ENCODE measurements at regions not wholly inside any gene's neighbourhood (a gene's known extent, or its start where the extent isn't known, plus 50 kb on each side); places are given as distances from the start of the nearest gene placed in this dataset.

DNA sequence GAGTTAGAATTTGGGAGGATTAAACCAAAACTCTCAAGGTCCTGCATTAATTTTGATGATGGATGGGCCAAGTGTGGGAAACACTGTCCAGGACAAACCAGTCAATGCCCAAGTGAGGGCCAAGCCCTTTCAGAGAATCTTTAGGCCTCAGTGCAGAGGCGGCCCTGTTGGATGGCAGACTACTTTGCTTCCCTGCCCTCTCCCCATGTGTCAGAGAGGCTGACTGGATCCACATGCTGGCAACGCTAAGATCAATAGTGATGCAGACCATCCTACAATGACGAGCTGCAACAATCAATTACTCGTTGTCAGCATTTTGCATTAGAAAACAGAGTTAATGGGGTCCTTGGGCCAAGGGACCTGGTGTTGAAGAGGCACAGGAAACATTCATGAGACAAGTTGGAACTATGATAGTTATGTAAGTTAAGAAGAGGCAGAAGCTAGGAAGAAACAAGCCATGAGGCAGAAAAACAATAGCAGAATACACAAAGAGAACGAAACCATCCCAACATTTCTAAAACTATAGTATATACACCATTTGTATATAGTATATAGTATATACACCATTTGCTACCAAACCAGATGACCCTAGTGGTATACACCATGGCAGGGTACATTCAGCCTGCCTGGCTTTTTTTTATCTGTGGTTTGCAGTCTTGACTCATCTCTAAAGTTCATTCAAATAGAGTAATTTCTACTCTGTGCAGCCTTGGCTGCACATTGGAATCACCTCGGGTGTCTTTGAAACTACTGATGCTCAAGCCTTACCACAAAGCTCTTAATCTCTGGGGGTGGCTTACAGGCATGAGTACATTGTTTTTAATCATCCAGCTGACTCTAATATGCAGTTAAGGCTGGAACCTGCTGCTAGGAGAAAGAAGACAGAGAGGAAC is 147.7 kb upstream of the GYPA start:
- Histone ChIP-seq H3K9me3 (no peaks in the 10 kb centered on the region), H3K4me3 (no peak overlapping the region), H3K4me1 (no peaks in the 10 kb centered on the region), H3K36me3 (replicated peaks) (no peaks in the 10 kb centered on the region), H3K27me3 (ENCODE audit: low read depth) (no peaks in the 10 kb centered on the region)
- in situ Hi-C loops (cut with MboI; ENCODE audit: low sequenced_read_pairs) = no loop called here
- no peak for DNase-seq (ENCODE audit: low spot score in 2 of 2)

GRCh38 chr4:144289667-144290428 is 149.3 kb upstream of the GYPA start:
- H3K27me3 ChIP-seq (ENCODE audit: low read depth) = no peaks in the 10 kb centered on the region
- in situ Hi-C loops (cut with MboI; ENCODE audit: low sequenced_read_pairs) = no loop called here
- H3K4me3 ChIP-seq = no peak overlapping the region
- DNase-seq (ENCODE audit: low spot score in 2 of 2) = no peak
- no peaks in the 10 kb centered on the region for H3K9me3 ChIP-seq
- H3K4me1 ChIP-seq = no peaks in the 10 kb centered on the region
- H3K36me3 ChIP-seq (replicated peaks) = no peaks in the 10 kb centered on the region

- Histone ChIP-seq H3K9me3 (no peaks in the 10 kb centered on the region), H3K27me3 (ENCODE audit: low read depth) (no peaks in the 10 kb centered on the region), H3K4me1 (no peaks in the 10 kb centered on the region), H3K4me3 (no peak overlapping the region), H3K36me3 (replicated peaks) (no peaks in the 10 kb centered on the region)
- in situ Hi-C loops (cut with MboI; ENCODE audit: low sequenced_read_pairs) = no loop called here
- no peak for DNase-seq (ENCODE audit: low spot score in 2 of 2)
Measured at GRCh38 chr4:144291164-144291563, 150.6 kb upstream of the GYPA start.

DNA sequence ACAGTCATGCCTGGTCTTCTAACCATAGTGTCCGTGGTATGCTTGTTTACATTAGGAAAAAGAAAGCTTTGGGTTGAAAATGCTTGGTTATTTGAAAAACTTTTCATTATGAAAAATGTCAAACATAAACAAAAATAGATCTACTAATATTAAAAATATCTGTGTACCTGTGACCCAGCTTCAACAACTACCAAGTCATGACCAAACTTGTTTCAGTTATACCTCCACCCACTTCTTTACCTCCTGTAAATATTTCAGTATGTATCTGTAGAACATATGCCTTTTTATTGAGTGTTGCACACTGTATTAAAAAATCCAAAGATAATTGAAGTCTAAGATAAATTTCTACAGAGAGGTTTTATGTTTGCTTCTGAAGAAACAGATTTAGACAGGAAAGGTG is 153.7 kb upstream of the GYPA start:
- in situ Hi-C loops (cut with MboI; ENCODE audit: low sequenced_read_pairs) = no loop called here

GRCh38 chr4:144295286-144295995 is 154.9 kb upstream of the GYPA start:
- Histone ChIP-seq H3K36me3 (replicated peaks) (no peaks in the 10 kb centered on the region), H3K4me3 (no peak overlapping the region), H3K4me1 (no peaks in the 10 kb centered on the region), H3K27me3 (ENCODE audit: low read depth) (no peaks in the 10 kb centered on the region), H3K9me3 (no peaks in the 10 kb centered on the region)
- in situ Hi-C loops (cut with MboI; ENCODE audit: low sequenced_read_pairs) = no loop called here
- DNase-seq (ENCODE audit: low spot score in 2 of 2) = no peak

More for the DNA sequence above, 153.7 kb upstream of the GYPA start:
- Histone ChIP-seq H3K27me3 (ENCODE audit: low read depth) (no peaks in the 10 kb centered on the region), H3K9me3 (no peaks in the 10 kb centered on the region), H3K4me1 (no peaks in the 10 kb centered on the region), H3K36me3 (replicated peaks) (no peaks in the 10 kb centered on the region), H3K4me3 (no peak overlapping the region)
- no peak for DNase-seq (ENCODE audit: low spot score in 2 of 2)

DNA sequence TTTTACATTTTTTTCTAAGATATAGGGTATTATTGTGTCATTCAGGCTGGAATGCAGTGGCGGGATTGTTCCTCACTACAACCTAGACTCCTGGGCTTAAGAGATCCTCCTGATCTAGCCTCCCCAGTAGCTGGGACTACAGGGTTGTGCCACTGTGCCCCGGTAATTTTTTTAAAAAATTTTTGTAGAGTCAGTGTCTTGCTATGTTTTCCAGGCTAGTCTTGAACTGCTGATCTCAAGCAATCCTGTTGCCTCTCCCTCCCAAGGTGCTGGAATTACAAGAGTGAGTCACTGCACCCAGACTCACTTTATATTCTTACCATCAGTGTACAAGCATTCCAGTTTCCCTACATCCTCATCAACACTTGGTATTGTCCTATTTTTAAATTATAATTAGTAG is 156.4 kb upstream of the GYPA start:
- Histone ChIP-seq H3K9me3 (no peaks in the 10 kb centered on the region), H3K4me3 (no peak overlapping the region), H3K36me3 (replicated peaks) (no peaks in the 10 kb centered on the region), H3K4me1 (no peaks in the 10 kb centered on the region), H3K27me3 (ENCODE audit: low read depth) (no peaks in the 10 kb centered on the region)
- DNase-seq (ENCODE audit: low spot score in 2 of 2) = no peak
- in situ Hi-C loops (cut with MboI; ENCODE audit: low sequenced_read_pairs) = no loop called here

GRCh38 chr4:144298519-144298918 is 158.0 kb upstream of the GYPA start:
- Histone ChIP-seq H3K27me3 (ENCODE audit: low read depth) (no peaks in the 10 kb centered on the region), H3K9me3 (no peaks in the 10 kb centered on the region), H3K36me3 (replicated peaks) (no peaks in the 10 kb centered on the region), H3K4me3 (no peak overlapping the region), H3K4me1 (no peaks in the 10 kb centered on the region)
- in situ Hi-C loops (cut with MboI; ENCODE audit: low sequenced_read_pairs) = no loop called here
- DNase-seq (ENCODE audit: low spot score in 2 of 2) = no peak

GRCh38 chr4:144300616-144301015 is 160.1 kb upstream of the GYPA start:
- no peak for DNase-seq (ENCODE audit: low spot score in 2 of 2)
- no peaks in the 10 kb centered on the region for H3K27me3 ChIP-seq (ENCODE audit: low read depth)
- in situ Hi-C loops (cut with MboI; ENCODE audit: low sequenced_read_pairs) = no loop called here
- no peaks in the 10 kb centered on the region for H3K36me3 ChIP-seq (replicated peaks)
- no peaks in the 10 kb centered on the region for H3K4me1 ChIP-seq
- H3K4me3 ChIP-seq = no peak overlapping the region
- no peaks in the 10 kb centered on the region for H3K9me3 ChIP-seq

GRCh38 chr4:144302704-144303536 is 162.4 kb upstream of the GYPA start:
- Histone ChIP-seq H3K9me3 (no peaks in the 10 kb centered on the region), H3K4me1 (no peaks in the 10 kb centered on the region), H3K4me3 (no peak overlapping the region), H3K27me3 (ENCODE audit: low read depth) (no peaks in the 10 kb centered on the region), H3K36me3 (replicated peaks) (no peaks in the 10 kb centered on the region)
- no peak for DNase-seq (ENCODE audit: low spot score in 2 of 2)
- in situ Hi-C loops (cut with MboI; ENCODE audit: low sequenced_read_pairs) = no loop called here

GRCh38 chr4:144304025-144304424 is 163.5 kb upstream of the GYPA start:
- no peak overlapping the region for H3K4me3 ChIP-seq
- no peaks in the 10 kb centered on the region for H3K27me3 ChIP-seq (ENCODE audit: low read depth)
- no peaks in the 10 kb centered on the region for H3K36me3 ChIP-seq (replicated peaks)
- no peaks in the 10 kb centered on the region for H3K4me1 ChIP-seq
- DNase-seq (ENCODE audit: low spot score in 2 of 2) = no peak
- in situ Hi-C loops (cut with MboI; ENCODE audit: low sequenced_read_pairs) = no loop called here
- H3K9me3 ChIP-seq = no peaks in the 10 kb centered on the region

GRCh38 chr4:144310535-144310934 is 170.0 kb upstream of the GYPA start:
- Histone ChIP-seq H3K27me3 (ENCODE audit: low read depth) (no peaks in the 10 kb centered on the region), H3K4me1 (no peaks in the 10 kb centered on the region), H3K9me3 (peaks cover 3% of the 10 kb centered on the region; the same call in 1 of the 2 replicates), H3K36me3 (replicated peaks) (no peaks in the 10 kb centered on the region), H3K4me3 (no peak overlapping the region)
- DNase-seq (ENCODE audit: low spot score in 2 of 2) = no peak
- in situ Hi-C loops (cut with MboI; ENCODE audit: low sequenced_read_pairs) = no loop called here

DNA sequence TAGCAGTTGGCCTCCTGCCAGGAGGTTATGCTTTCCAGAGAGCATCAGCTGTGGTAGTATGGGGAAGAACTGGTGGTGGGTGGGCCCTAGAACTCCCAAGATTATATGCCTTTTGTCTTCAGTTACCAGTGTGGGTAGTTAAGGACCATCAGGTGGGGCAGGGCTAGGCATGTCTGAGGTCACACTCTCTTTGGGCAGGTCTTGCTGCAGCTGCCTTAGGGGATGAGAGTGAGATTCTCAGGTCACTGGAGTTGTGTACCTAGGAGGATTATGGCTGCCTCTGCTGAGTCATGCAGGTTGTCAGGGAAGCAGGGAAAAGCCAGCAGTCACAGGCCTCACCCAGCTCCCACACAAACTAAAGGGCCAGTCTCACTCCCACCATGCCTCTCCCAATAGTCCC is 172.9 kb upstream of the GYPA start:
- no peaks in the 10 kb centered on the region for H3K4me1 ChIP-seq
- H3K9me3 ChIP-seq = peaks cover 3% of the 10 kb centered on the region; the same call in 1 of the 2 replicates
- in situ Hi-C loops (cut with MboI; ENCODE audit: low sequenced_read_pairs) = no loop called here
- H3K27me3 ChIP-seq (ENCODE audit: low read depth) = no peaks in the 10 kb centered on the region
- H3K36me3 ChIP-seq (replicated peaks) = no peaks in the 10 kb centered on the region
- DNase-seq (ENCODE audit: low spot score in 2 of 2) = no peak
- no peak overlapping the region for H3K4me3 ChIP-seq

GRCh38 chr4:144316869-144317268 is 176.4 kb upstream of the GYPA start:
- Histone ChIP-seq H3K9me3 (peaks cover 3% of the 10 kb centered on the region; the same call in 1 of the 2 replicates), H3K4me3 (no peak overlapping the region), H3K27me3 (ENCODE audit: low read depth) (no peaks in the 10 kb centered on the region), H3K36me3 (replicated peaks) (no peaks in the 10 kb centered on the region), H3K4me1 (no peaks in the 10 kb centered on the region)
- no peak for DNase-seq (ENCODE audit: low spot score in 2 of 2)
- in situ Hi-C loops (cut with MboI; ENCODE audit: low sequenced_read_pairs) = no loop called here

Measured in HAP-1 (cell line).